ENCODE measurements at regions not wholly inside any gene's neighbourhood (a gene's known extent, or its start where the extent isn't known, plus 50 kb on each side); places are given as distances from the start of the nearest gene placed in this dataset.

GRCh38 chrX:39927380-39927779, 170.4 kb downstream of the BCOR start:
- DNase-seq (ENCODE audit: low read depth in 2 of 3, low spot score in 1 of 3): no peak

GRCh38 chrX:39928704-39929378, 168.9 kb downstream of the BCOR start:
- no peak for DNase-seq (ENCODE audit: low read depth in 2 of 3, low spot score in 1 of 3)

GRCh38 chrX:39929379-39930025, 168.3 kb downstream of the BCOR start:
- DNase-seq (ENCODE audit: low read depth in 2 of 3, low spot score in 1 of 3): no peak

- DNase-seq (ENCODE audit: low read depth in 2 of 3, low spot score in 1 of 3): no peak
Observed at GRCh38 chrX:39930786-39931528, 166.8 kb downstream of the BCOR start.

- DNase-seq (ENCODE audit: low read depth in 2 of 3, low spot score in 1 of 3): no peak
Observed at GRCh38 chrX:39931529-39932282, 166.1 kb downstream of the BCOR start.

GRCh38 chrX:39935411-39936064, 162.2 kb downstream of the BCOR start:
- no peak for DNase-seq (ENCODE audit: low read depth in 2 of 3, low spot score in 1 of 3)

GRCh38 chrX:39936886-39937770, 160.6 kb downstream of the BCOR start:
- DNase-seq (ENCODE audit: low read depth in 2 of 3, low spot score in 1 of 3): no peak

GRCh38 chrX:39938466-39938865, 159.3 kb downstream of the BCOR start:
- no peak for DNase-seq (ENCODE audit: low read depth in 2 of 3, low spot score in 1 of 3)

GRCh38 chrX:39939678-39940077, 158.1 kb downstream of the BCOR start:
- no peak for DNase-seq (ENCODE audit: low read depth in 2 of 3, low spot score in 1 of 3)

GRCh38 chrX:39941332-39941920, 156.3 kb downstream of the BCOR start:
- DNase-seq (ENCODE audit: low read depth in 2 of 3, low spot score in 1 of 3): no peak

- DNase-seq (ENCODE audit: low read depth in 2 of 3, low spot score in 1 of 3): no peak
Observed at GRCh38 chrX:39944416-39944815, 153.3 kb downstream of the BCOR start.

- no peak for DNase-seq (ENCODE audit: low read depth in 2 of 3, low spot score in 1 of 3)
Observed at GRCh38 chrX:39945709-39946108, 152.0 kb downstream of the BCOR start.

GRCh38 chrX:39946822-39947221, 150.9 kb downstream of the BCOR start:
- no peak for DNase-seq (ENCODE audit: low read depth in 2 of 3, low spot score in 1 of 3)

GRCh38 chrX:39948582-39948981, 149.2 kb downstream of the BCOR start:
- DNase-seq (ENCODE audit: low read depth in 2 of 3, low spot score in 1 of 3): no peak

- DNase-seq (ENCODE audit: low read depth in 2 of 3, low spot score in 1 of 3): no peak
Observed at GRCh38 chrX:39950018-39950688, 147.6 kb downstream of the BCOR start.

- DNase-seq (ENCODE audit: low read depth in 2 of 3, low spot score in 1 of 3): no peak
Observed at GRCh38 chrX:39952989-39953388, 144.8 kb downstream of the BCOR start.

GRCh38 chrX:39953879-39954278, 143.9 kb downstream of the BCOR start:
- no peak for DNase-seq (ENCODE audit: low read depth in 2 of 3, low spot score in 1 of 3)

GRCh38 chrX:39954851-39955250, 142.9 kb downstream of the BCOR start:
- no peak for DNase-seq (ENCODE audit: low read depth in 2 of 3, low spot score in 1 of 3)

- no peak for DNase-seq (ENCODE audit: low read depth in 2 of 3, low spot score in 1 of 3)
Observed at GRCh38 chrX:39955625-39956024, 142.1 kb downstream of the BCOR start.

Data from stimulated activated CD4-positive, alpha-beta T cell treated with anti-CD3 and anti-CD28 coated beads, Interleukin-12 subunit alpha, Interleukin-12 subunit beta, amount 100 ng/mL, for 48 hours (primary cell).